22Rv1 (cell line): ENCODE measurements at regions not wholly inside any gene's neighbourhood (a gene's known extent, or its start where the extent isn't known, plus 50 kb on each side); places are given as distances from the start of the nearest gene placed in this dataset.

ENCODE experiments used
- H3K27ac ChIP-seq: fragments of 450-650 bp; 2 replicates; pipeline ENCODE4 v1.5.1; 2017
- ZFX ChIP-seq: fragments of 450-650 bp; IDR thresholded peaks from 2 replicates; pipeline ENCODE4 v1.6.1; 2017; ENCODE audit warnings: antibody characterized with exemption, borderline replicate concordance
- TF ChIP-seq, protein P1 (sequence below): fragments of 450-650 bp; IDR thresholded peaks from 2 replicates; pipeline ENCODE4 v1.5.1; 2017; ENCODE audit warnings: mild to moderate bottlenecking

DNA sequence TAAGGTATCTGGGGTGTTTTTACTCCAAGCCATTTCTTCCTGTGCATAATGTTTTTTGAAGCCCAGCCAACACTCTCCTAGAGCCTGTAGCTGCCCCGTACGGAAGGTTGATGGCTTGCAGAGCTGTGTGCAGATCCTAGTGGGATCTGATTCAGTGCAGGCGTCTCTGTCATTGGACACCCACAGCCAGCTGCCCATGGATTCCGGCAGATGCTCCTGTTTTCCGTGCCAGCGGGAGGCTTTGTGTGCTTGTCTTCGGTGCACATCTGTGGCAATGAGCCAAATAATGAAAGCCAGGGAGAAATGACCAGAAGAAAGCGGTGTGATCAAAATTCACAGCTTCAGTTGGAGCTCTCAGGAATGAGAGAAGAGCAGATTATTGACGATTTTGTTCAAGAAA lies 426.4 kb downstream of the TYW1 start:
- TF ChIP-seq, protein P1, sequence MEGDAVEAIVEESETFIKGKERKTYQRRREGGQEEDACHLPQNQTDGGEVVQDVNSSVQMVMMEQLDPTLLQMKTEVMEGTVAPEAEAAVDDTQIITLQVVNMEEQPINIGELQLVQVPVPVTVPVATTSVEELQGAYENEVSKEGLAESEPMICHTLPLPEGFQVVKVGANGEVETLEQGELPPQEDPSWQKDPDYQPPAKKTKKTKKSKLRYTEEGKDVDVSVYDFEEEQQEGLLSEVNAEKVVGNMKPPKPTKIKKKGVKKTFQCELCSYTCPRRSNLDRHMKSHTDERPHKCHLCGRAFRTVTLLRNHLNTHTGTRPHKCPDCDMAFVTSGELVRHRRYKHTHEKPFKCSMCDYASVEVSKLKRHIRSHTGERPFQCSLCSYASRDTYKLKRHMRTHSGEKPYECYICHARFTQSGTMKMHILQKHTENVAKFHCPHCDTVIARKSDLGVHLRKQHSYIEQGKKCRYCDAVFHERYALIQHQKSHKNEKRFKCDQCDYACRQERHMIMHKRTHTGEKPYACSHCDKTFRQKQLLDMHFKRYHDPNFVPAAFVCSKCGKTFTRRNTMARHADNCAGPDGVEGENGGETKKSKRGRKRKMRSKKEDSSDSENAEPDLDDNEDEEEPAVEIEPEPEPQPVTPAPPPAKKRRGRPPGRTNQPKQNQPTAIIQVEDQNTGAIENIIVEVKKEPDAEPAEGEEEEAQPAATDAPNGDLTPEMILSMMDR: no peak
- no peak for TF ChIP-seq ZFX
- H3K27ac ChIP-seq: no peak overlapping the region

GRCh38 chr7:67426654-67427053 lies 430.0 kb downstream of the TYW1 start:
- H3K27ac ChIP-seq: no peak overlapping the region
- TF ChIP-seq, protein P1: no peak
- TF ChIP-seq ZFX: no peak

- TF ChIP-seq, protein P1: no peak
- TF ChIP-seq ZFX: no peak
- H3K27ac ChIP-seq: no peak overlapping the region
Measured at GRCh38 chr7:67429735-67430134, 433.1 kb downstream of the TYW1 start.

GRCh38 chr7:67432536-67433234 lies 436.1 kb downstream of the TYW1 start:
- no peak overlapping the region for H3K27ac ChIP-seq
- no peak for TF ChIP-seq ZFX
- TF ChIP-seq, protein P1: no peak

GRCh38 chr7:67435894-67436535 lies 439.4 kb downstream of the TYW1 start:
- H3K27ac ChIP-seq: no peak overlapping the region
- TF ChIP-seq ZFX: no peak
- TF ChIP-seq, protein P1: no peak

DNA sequence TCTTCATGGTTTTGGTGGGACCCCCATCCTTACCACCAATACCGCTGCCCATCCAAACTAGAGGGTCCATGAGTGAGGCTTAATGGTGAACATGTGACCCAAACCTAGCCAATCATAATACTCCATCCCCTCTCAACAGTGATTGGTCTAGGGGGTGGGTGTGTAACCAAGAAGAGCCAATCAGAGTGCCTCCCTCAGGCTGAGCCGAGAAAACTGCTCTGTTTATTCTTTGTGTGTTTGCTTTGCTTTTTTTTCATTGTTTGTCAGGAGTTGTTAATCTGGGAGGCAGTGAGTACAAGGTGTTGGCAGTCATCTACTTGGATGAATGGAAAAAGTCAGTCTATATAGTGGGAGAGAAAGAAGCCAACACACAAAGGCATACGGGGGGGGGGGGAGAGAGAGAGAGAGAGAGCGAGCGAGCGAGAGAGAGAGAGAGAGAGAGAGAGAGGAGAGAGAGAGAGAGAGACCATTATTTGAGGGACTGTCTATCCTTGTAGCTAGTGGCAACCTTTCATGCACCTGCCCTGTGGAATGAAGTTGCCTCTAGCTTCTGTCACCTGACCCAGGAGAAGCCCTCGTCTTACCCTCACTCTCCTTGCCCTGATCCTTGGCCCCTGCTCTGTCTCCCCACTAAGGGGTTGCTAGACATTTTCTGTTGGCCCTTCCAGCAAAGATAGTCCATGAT lies 441.7 kb downstream of the TYW1 start:
- TF ChIP-seq, protein P1: no peak
- TF ChIP-seq ZFX: no peak
- no peak overlapping the region; the same call in 1 of the 2 replicates for H3K27ac ChIP-seq
